ENCODE measurements at regions not wholly inside any gene's neighbourhood (a gene's known extent, or its start where the extent isn't known, plus 50 kb on each side); places are given as distances from the start of the nearest gene placed in this dataset.

DNA sequence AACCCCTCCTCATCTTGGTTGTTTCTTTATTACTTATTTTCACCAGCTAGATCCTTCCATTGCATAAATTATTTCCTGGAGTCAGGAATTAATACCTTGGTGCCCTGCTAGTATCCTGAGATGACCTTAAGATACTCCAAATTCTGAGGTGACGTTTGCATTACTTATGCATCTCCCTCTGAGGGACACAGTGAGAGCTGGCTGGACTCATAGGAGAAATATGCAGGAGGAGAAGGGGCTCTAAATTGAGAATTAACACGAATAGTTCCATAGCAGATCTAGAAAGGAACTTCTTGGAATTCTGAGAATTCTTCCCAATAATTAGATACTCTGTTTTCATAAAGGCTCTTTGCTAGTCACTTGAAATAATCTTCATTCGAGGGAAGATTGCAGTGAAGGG lies 310.6 kb upstream of the ZEB2 start:
- ATAC-seq = peak; percentile 61
- no peak for TF ChIP-seq CSDC2 (CRISPR knock-in tag; IDR thresholded peaks at IDR 0.05)
- TF ChIP-seq, protein P1, sequence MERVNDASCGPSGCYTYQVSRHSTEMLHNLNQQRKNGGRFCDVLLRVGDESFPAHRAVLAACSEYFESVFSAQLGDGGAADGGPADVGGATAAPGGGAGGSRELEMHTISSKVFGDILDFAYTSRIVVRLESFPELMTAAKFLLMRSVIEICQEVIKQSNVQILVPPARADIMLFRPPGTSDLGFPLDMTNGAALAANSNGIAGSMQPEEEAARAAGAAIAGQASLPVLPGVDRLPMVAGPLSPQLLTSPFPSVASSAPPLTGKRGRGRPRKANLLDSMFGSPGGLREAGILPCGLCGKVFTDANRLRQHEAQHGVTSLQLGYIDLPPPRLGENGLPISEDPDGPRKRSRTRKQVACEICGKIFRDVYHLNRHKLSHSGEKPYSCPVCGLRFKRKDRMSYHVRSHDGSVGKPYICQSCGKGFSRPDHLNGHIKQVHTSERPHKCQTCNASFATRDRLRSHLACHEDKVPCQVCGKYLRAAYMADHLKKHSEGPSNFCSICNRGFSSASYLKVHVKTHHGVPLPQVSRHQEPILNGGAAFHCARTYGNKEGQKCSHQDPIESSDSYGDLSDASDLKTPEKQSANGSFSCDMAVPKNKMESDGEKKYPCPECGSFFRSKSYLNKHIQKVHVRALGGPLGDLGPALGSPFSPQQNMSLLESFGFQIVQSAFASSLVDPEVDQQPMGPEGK (CRISPR knock-in tag; IDR thresholded peaks at IDR 0.05; ENCODE audit: borderline replicate concordance) = no peak
- TF ChIP-seq BACH2 (CRISPR knock-in tag; IDR thresholded peaks at IDR 0.05; ENCODE audit: borderline replicate concordance) = no peak
- TF ChIP-seq ARNTL (CRISPR knock-in tag; IDR thresholded peaks at IDR 0.05; ENCODE audit: borderline replicate concordance, low read depth) = no peak
- TF ChIP-seq PPARA (CRISPR knock-in tag; IDR thresholded peaks at IDR 0.05; ENCODE audit: borderline replicate concordance) = no peak
- no peak for TF ChIP-seq GLIS3 (CRISPR knock-in tag; IDR thresholded peaks at IDR 0.05)
- TF ChIP-seq ZNF70 (CRISPR knock-in tag; IDR thresholded peaks at IDR 0.05) = no peak
- no peak for TF ChIP-seq SNAI2 (CRISPR knock-in tag; IDR thresholded peaks at IDR 0.05)
- no peak for TF ChIP-seq ZC3H10 (CRISPR knock-in tag; IDR thresholded peaks at IDR 0.05)
- TF ChIP-seq ZFP3 (CRISPR knock-in tag; IDR thresholded peaks at IDR 0.05) = no peak
- no peak for TF ChIP-seq CREB5 (CRISPR knock-in tag; IDR thresholded peaks at IDR 0.05; ENCODE audit: low read depth)
- no peak for TF ChIP-seq TCF4 (CRISPR knock-in tag; IDR thresholded peaks at IDR 0.05; ENCODE audit: borderline replicate concordance)
- TF ChIP-seq ZNF565 (CRISPR knock-in tag; conservative IDR thresholded peaks at IDR 0.05; ENCODE audit: low read depth) = no peak
- TF ChIP-seq ESRRG (CRISPR knock-in tag; IDR thresholded peaks at IDR 0.05) = no peak
- TF ChIP-seq TOX (CRISPR knock-in tag; IDR thresholded peaks at IDR 0.05; ENCODE audit: borderline replicate concordance) = no peak

- TF ChIP-seq, protein P2, sequence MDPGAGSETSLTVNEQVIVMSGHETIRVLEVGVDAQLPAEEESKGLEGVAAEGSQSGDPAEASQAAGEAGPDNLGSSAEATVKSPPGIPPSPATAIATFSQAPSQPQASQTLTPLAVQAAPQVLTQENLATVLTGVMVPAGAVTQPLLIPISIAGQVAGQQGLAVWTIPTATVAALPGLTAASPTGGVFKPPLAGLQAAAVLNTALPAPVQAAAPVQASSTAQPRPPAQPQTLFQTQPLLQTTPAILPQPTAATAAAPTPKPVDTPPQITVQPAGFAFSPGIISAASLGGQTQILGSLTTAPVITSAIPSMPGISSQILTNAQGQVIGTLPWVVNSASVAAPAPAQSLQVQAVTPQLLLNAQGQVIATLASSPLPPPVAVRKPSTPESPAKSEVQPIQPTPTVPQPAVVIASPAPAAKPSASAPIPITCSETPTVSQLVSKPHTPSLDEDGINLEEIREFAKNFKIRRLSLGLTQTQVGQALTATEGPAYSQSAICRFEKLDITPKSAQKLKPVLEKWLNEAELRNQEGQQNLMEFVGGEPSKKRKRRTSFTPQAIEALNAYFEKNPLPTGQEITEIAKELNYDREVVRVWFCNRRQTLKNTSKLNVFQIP (CRISPR knock-in tag; IDR thresholded peaks at IDR 0.05; ENCODE audit: borderline replicate concordance, low read depth) = no peak
- TF ChIP-seq CSDC2 (CRISPR knock-in tag; IDR thresholded peaks at IDR 0.05) (no peak), ZFP3 (CRISPR knock-in tag; IDR thresholded peaks at IDR 0.05) (no peak), ZNF8 (CRISPR knock-in tag; IDR thresholded peaks at IDR 0.05) (no peak), ARNTL (CRISPR knock-in tag; IDR thresholded peaks at IDR 0.05; ENCODE audit: borderline replicate concordance, low read depth) (no peak), CREB5 (CRISPR knock-in tag; IDR thresholded peaks at IDR 0.05; ENCODE audit: low read depth) (no peak), ZNF70 (CRISPR knock-in tag; IDR thresholded peaks at IDR 0.05) (no peak)
- TF ChIP-seq, protein P1 (CRISPR knock-in tag; IDR thresholded peaks at IDR 0.05; ENCODE audit: borderline replicate concordance) = no peak
Observed at GRCh38 chr2:144827404-144827803, 307.5 kb upstream of the ZEB2 start.

DNA sequence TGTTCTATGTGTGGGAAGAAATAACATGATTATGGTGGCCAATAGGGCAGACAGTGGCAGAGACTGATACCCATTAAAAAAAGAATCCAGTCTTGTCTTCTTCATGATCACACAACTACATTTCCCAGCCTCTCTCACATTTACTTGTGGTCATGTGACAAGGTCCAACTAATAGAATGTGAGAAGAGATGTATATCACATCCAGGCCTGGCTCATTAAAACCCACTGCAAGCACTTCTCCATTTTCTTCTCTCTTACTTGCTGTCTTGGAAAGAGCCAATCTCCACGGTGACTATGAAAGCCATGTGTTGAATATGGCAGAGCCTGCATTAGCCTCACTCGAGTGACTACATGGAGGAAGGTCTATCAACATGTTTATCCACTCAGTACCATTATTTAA lies 306.2 kb upstream of the ZEB2 start:
- ATAC-seq = no peak
- TF ChIP-seq ESRRG (CRISPR knock-in tag; IDR thresholded peaks at IDR 0.05) = no peak

More at GRCh38 chr2:144827404-144827803, 307.5 kb upstream of the ZEB2 start:
- ATAC-seq = no peak

GRCh38 chr2:144825331-144826020 lies 305.6 kb upstream of the ZEB2 start:
- no peak for TF ChIP-seq ZNF70 (CRISPR knock-in tag; IDR thresholded peaks at IDR 0.05)
- TF ChIP-seq TCF4 (CRISPR knock-in tag; IDR thresholded peaks at IDR 0.05; ENCODE audit: borderline replicate concordance) = no peak
- no peak for TF ChIP-seq GLIS3 (CRISPR knock-in tag; IDR thresholded peaks at IDR 0.05)
- TF ChIP-seq, protein P1 (CRISPR knock-in tag; IDR thresholded peaks at IDR 0.05; ENCODE audit: borderline replicate concordance) = no peak
- no peak for ATAC-seq
